ENCODE measurements at regions not wholly inside any gene's neighbourhood (a gene's known extent, or its start where the extent isn't known, plus 50 kb on each side); places are given as distances from the start of the nearest gene placed in this dataset.

GRCh38 chr5:25713259-25713658, 1068.5 kb upstream of the CDH10 start:
- TF ChIP-seq CTCF (conservative IDR thresholded peaks at IDR 0.05; ENCODE audit: low read depth, low read length): 0 out of 2 replicates have a peak, but pooled peaks have one; percentile 29
- TF ChIP-seq EZH2 (IDR thresholded peaks at IDR 0.05; ENCODE audit: low read length, unreplicated experiment): no peak
- TF ChIP-seq EZH2phosphoT487 (IDR thresholded peaks at IDR 0.05; ENCODE audit: borderline replicate concordance, low read length): no peak
